A673 (cell line): ENCODE measurements at regions not wholly inside any gene's neighbourhood (a gene's known extent, or its start where the extent isn't known, plus 50 kb on each side); places are given as distances from the start of the nearest gene placed in this dataset.

Source experiments
- CTCF ChIP-seq: fragments of 300-800, 200-600 bp; sonication (generic); conservative IDR thresholded peaks from 2 replicates; pipeline ENCODE4 v1.5.1; 2017; ENCODE audit warnings: low read depth, mild to moderate bottlenecking, antibody characterized with exemption, low read length, moderate library complexity, mixed read lengths
- EZH2 ChIP-seq: fragments of 200-600 bp; sonication (generic); IDR thresholded peaks from 2 replicates; pipeline ENCODE4 v1.6.1; 2017; ENCODE audit warnings: borderline replicate concordance, low read depth, mild to moderate bottlenecking, mixed read lengths, antibody characterized with exemption, low read length; ENCODE audit not compliant: poor library complexity, severe bottlenecking

DNA sequence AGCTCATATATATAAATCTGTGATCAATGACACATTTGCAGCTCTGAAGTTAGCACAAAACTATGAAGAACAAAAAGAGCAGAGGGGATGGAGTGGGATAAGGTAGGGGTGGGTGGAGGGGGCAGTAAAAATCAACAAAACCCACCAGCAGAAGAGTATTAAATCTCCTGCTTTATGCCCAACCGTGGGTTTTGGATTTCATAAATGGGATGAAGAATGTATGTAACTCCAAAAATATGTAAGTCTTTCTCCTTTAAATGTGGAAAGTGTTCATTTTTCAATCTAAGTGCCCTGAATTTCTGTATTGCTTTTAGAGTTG, 480.3 kb upstream of the MARCKS start:
- TF ChIP-seq CTCF (no peak), EZH2 (no peak)
